ENCODE measurements at regions not wholly inside any gene's neighbourhood (a gene's known extent, or its start where the extent isn't known, plus 50 kb on each side); places are given as distances from the start of the nearest gene placed in this dataset.
A peak's percentile ranks its signal among the peaks of the same experiment; 100 is the strongest.
"Not testable (repeated sequence)": the region's sequence is repeated elsewhere in the genome, so short reads cannot be mapped to it uniquely, and the experiment has no call there.

GRCh38 chr2:14752295-14752694 is 119.8 kb downstream of the LRATD1 start:
- no peak for DNase-seq (ENCODE audit: low spot score)

- peak; percentile 29 for DNase-seq (ENCODE audit: low spot score)
Observed at GRCh38 chr2:14756122-14756541, 123.6 kb downstream of the LRATD1 start.

GRCh38 chr2:14756981-14757657 is 124.6 kb downstream of the LRATD1 start:
- peak; percentile 82 for DNase-seq (ENCODE audit: low spot score)

- DNase-seq (ENCODE audit: low spot score), result no peak
Observed at GRCh38 chr2:14759082-14759481, 126.6 kb downstream of the LRATD1 start.

- no peak for DNase-seq (ENCODE audit: low spot score)
Observed at GRCh38 chr2:14760169-14760568, 127.7 kb downstream of the LRATD1 start.

- no peak for DNase-seq (ENCODE audit: low spot score)
Observed at GRCh38 chr2:14761118-14761517, 128.6 kb downstream of the LRATD1 start.

- no peak for DNase-seq (ENCODE audit: low spot score)
Observed at GRCh38 chr2:14773696-14774095, 141.2 kb downstream of the LRATD1 start.

GRCh38 chr2:14774436-14774968 is 142.0 kb downstream of the LRATD1 start:
- DNase-seq (ENCODE audit: low spot score), result no peak

- DNase-seq (ENCODE audit: low spot score), result no peak
Observed at GRCh38 chr2:14776216-14776615, 143.7 kb downstream of the LRATD1 start.

GRCh38 chr2:14778015-14778414 is 145.5 kb downstream of the LRATD1 start:
- peak; percentile 61 for DNase-seq (ENCODE audit: low spot score)

- no peak for DNase-seq (ENCODE audit: low spot score)
Observed at GRCh38 chr2:14779252-14779651, 146.7 kb downstream of the LRATD1 start.

- no peak for DNase-seq (ENCODE audit: low spot score)
Observed at GRCh38 chr2:14781142-14781541, 148.6 kb downstream of the LRATD1 start.

- DNase-seq (ENCODE audit: low spot score), result not testable (repeated sequence)
Observed at GRCh38 chr2:14788814-14789213, 156.3 kb downstream of the LRATD1 start.

- DNase-seq (ENCODE audit: low spot score), result peak; percentile 64
Observed at GRCh38 chr2:14790041-14790640, 157.6 kb downstream of the LRATD1 start.

- DNase-seq (ENCODE audit: low spot score), result no peak
Observed at GRCh38 chr2:14803994-14804393, 171.5 kb downstream of the LRATD1 start.

GRCh38 chr2:14804902-14805301 is 172.4 kb downstream of the LRATD1 start:
- no peak for DNase-seq (ENCODE audit: low spot score)

GRCh38 chr2:14806613-14807012 is 174.1 kb downstream of the LRATD1 start:
- peak; percentile 26 for DNase-seq (ENCODE audit: low spot score)

- DNase-seq (ENCODE audit: low spot score), result no peak
Observed at GRCh38 chr2:14815201-14815600, 182.7 kb downstream of the LRATD1 start.

- no peak for DNase-seq (ENCODE audit: low spot score)
Observed at GRCh38 chr2:14816069-14817060, 183.8 kb downstream of the LRATD1 start.

- no peak for DNase-seq (ENCODE audit: low spot score)
Observed at GRCh38 chr2:14817848-14818247, 185.3 kb downstream of the LRATD1 start.

- no peak for DNase-seq (ENCODE audit: low spot score)
Observed at GRCh38 chr2:14826518-14826917, 194.0 kb downstream of the LRATD1 start.

All from GM03348 (cell line).